Ishikawa (cell line): ENCODE measurements at regions not wholly inside any gene's neighbourhood (a gene's known extent, or its start where the extent isn't known, plus 50 kb on each side); places are given as distances from the start of the nearest gene placed in this dataset.

Experiments used
- CEBPB ChIP-seq: IDR thresholded peaks from 2 replicates; pipeline ENCODE4 v1.6.1; 2012
- CREB1 ChIP-seq: IDR thresholded peaks from 2 replicates; pipeline ENCODE4 v1.6.1; 2012; ENCODE audit warnings: low read depth
- EGR1 ChIP-seq: IDR thresholded peaks from 2 replicates; pipeline ENCODE4 v1.6.1; 2012
- EP300 ChIP-seq: IDR thresholded peaks from 2 replicates; pipeline ENCODE4 v1.6.1; 2012; ENCODE audit warnings: borderline replicate concordance
- FOXM1 ChIP-seq: IDR thresholded peaks from 2 replicates; pipeline ENCODE4 v1.6.1; 2012; ENCODE audit warnings: low read depth, borderline replicate concordance
- MAX ChIP-seq: IDR thresholded peaks from 2 replicates; pipeline ENCODE4 v1.6.1; 2012
- NFIC ChIP-seq: IDR thresholded peaks from 2 replicates; pipeline ENCODE4 v1.6.1; 2012
- RAD21 ChIP-seq: IDR thresholded peaks from 2 replicates; pipeline ENCODE4 v1.6.1; 2012; ENCODE audit warnings: low read depth
- REST ChIP-seq: IDR thresholded peaks from 2 replicates; pipeline ENCODE4 v1.6.1; 2012; ENCODE audit warnings: low read depth, mild to moderate bottlenecking
- TAF1 ChIP-seq: IDR thresholded peaks from 2 replicates; pipeline ENCODE4 v1.6.1; 2012; ENCODE audit warnings: low read depth, mild to moderate bottlenecking
- TCF12 ChIP-seq: IDR thresholded peaks from 2 replicates; pipeline ENCODE4 v1.6.1; 2012; ENCODE audit warnings: low read depth
- TEAD4 ChIP-seq: IDR thresholded peaks from 2 replicates; pipeline ENCODE4 v1.6.1; 2012
- USF1 ChIP-seq: IDR thresholded peaks from 2 replicates; pipeline ENCODE4 v1.6.1; 2012
- YY1 ChIP-seq: IDR thresholded peaks from 2 replicates; pipeline ENCODE4 v1.6.1; 2012; ENCODE audit warnings: low read depth
- ZBTB7A ChIP-seq: IDR thresholded peaks from 2 replicates; pipeline ENCODE4 v1.6.1; 2012; ENCODE audit warnings: low read depth

- TF ChIP-seq CEBPB (no peak), MAX (no peak), EGR1 (no peak), TAF1 (no peak), TCF12 (no peak), CREB1 (no peak), REST (no peak), USF1 (no peak), FOXM1 (no peak), NFIC (no peak), EP300 (no peak), TEAD4 (no peak), ZBTB7A (no peak), RAD21 (no peak), YY1 (no peak)
Observed at GRCh38 chr2:102078773-102079172, 63.8 kb upstream of the IL1R1 start.

GRCh38 chr2:102080451-102081242, 61.9 kb upstream of the IL1R1 start:
- no peak for TF ChIP-seq EP300
- TF ChIP-seq YY1: no peak
- no peak for TF ChIP-seq FOXM1
- no peak for TF ChIP-seq EGR1
- no peak for TF ChIP-seq USF1
- no peak for TF ChIP-seq NFIC
- TF ChIP-seq MAX: no peak
- no peak for TF ChIP-seq TAF1
- TF ChIP-seq CEBPB: no peak
- TF ChIP-seq TCF12: no peak
- TF ChIP-seq CREB1: no peak
- TF ChIP-seq TEAD4: no peak
- no peak for TF ChIP-seq REST
- no peak for TF ChIP-seq RAD21
- no peak for TF ChIP-seq ZBTB7A

GRCh38 chr2:102081243-102081522, 61.4 kb upstream of the IL1R1 start:
- no peak for TF ChIP-seq ZBTB7A
- no peak for TF ChIP-seq MAX
- no peak for TF ChIP-seq FOXM1
- TF ChIP-seq REST: no peak
- no peak for TF ChIP-seq EGR1
- no peak for TF ChIP-seq TAF1
- no peak for TF ChIP-seq CEBPB
- no peak for TF ChIP-seq YY1
- no peak for TF ChIP-seq EP300

- no peak for TF ChIP-seq USF1
- TF ChIP-seq NFIC: no peak
- TF ChIP-seq TEAD4: no peak
- no peak for TF ChIP-seq TCF12
- TF ChIP-seq CEBPB: no peak
- no peak for TF ChIP-seq TAF1
- no peak for TF ChIP-seq REST
- TF ChIP-seq RAD21: no peak
- no peak for TF ChIP-seq EGR1
- TF ChIP-seq FOXM1: no peak
- TF ChIP-seq EP300: no peak
- no peak for TF ChIP-seq MAX
- TF ChIP-seq ZBTB7A: no peak
- TF ChIP-seq YY1: no peak
Observed at GRCh38 chr2:102081606-102082005, 60.9 kb upstream of the IL1R1 start.
